Panc1 (cell line): ENCODE measurements at regions not wholly inside any gene's neighbourhood (a gene's known extent, or its start where the extent isn't known, plus 50 kb on each side); places are given as distances from the start of the nearest gene placed in this dataset.

Experiments
- ATAC-seq: fragments of 200-7000 bp; cut with Tn5 transposase; 2 replicates; pipeline ENCODE4 v1.9.1; 2020; ENCODE audit warnings: mild to moderate bottlenecking, moderate library complexity
- BruUV-seq: library from RNA; stranded (reverse); fragments of 400-500 nt; replicated peaks from 2 replicates; lab custom pipeline; 2021; lab: Mats Ljungman, UMichigan
- CTCF ChIA-PET: fragments of 300-600 bp; sonication (Branson Sonifier 250); formaldehyde crosslinking; loops from one replicate; lab custom pipeline; 2022; ENCODE audit warnings: antibody characterized with exemption; lab: Charles Lee
- POLR2A ChIA-PET: fragments of 300-600 bp; sonication (Branson Sonifier 250); formaldehyde crosslinking; loops from one replicate; lab custom pipeline; 2022; ENCODE audit warnings: antibody characterized with exemption; lab: Charles Lee
- DNase-seq: peaks from one replicate; pipeline ENCODE4 v3.0.0-alpha.2; 2010; ENCODE audit warnings: low read depth, low spot score
- H3K27ac ChIP-seq: 2 replicates; pipeline ENCODE4 v1.5.1; 2011; ENCODE audit warnings: mild to moderate bottlenecking, low read length, inconsistent platforms
- H3K27me3 ChIP-seq: fragments of 200-500 bp; sonication (Bioruptor generic); 2 replicates; pipeline ENCODE4 v1.6.0; 2014; ENCODE audit warnings: low read length, inconsistent platforms; ENCODE audit not compliant: control insufficient read depth, insufficient read depth
- H3K36me3 ChIP-seq: fragments of 200-500 bp; sonication (Bioruptor generic); 2 replicates; pipeline ENCODE4 v1.5.1; 2014; ENCODE audit warnings: inconsistent platforms, mild to moderate bottlenecking, low read length, moderate library complexity; ENCODE audit not compliant: control insufficient read depth, insufficient read depth
- H3K4me1 ChIP-seq: 2 replicates; pipeline ENCODE4 v1.5.1; 2011; ENCODE audit warnings: inconsistent platforms, mild to moderate bottlenecking, low read length, moderate library complexity; ENCODE audit not compliant: control insufficient read depth, insufficient read depth
- H3K4me3 ChIP-seq, 2 experiments: 2 replicates each; pipeline ENCODE4 v1.5.1; 2011 to 2012; ENCODE audit warnings: low read depth in 2 of 2, low read length in 2 of 2, mild to moderate bottlenecking in 2 of 2, inconsistent platforms in 1 of 2, moderate library complexity in 1 of 2
- H3K9me3 ChIP-seq: fragments of 200-500 bp; sonication (Bioruptor generic); 2 replicates; pipeline ENCODE4 v1.5.1; 2014; ENCODE audit warnings: low read depth, mild to moderate bottlenecking, inconsistent platforms, low read length, moderate library complexity; ENCODE audit not compliant: control insufficient read depth, insufficient read depth
- CTCF ChIP-seq: fragments of 450-650 bp; IDR thresholded peaks from 2 replicates; pipeline ENCODE4 v1.5.1; 2017; ENCODE audit warnings: mild to moderate bottlenecking
- POLR2AphosphoS5 ChIP-seq: IDR thresholded peaks from 2 replicates; pipeline ENCODE4 v1.6.1; 2012; ENCODE audit warnings: mild to moderate bottlenecking, low read depth, low read length, moderate library complexity
- SIN3A ChIP-seq: IDR thresholded peaks from 2 replicates; pipeline ENCODE4 v1.6.1; 2012; ENCODE audit warnings: low read depth, mild to moderate bottlenecking, low read length, moderate library complexity, borderline replicate concordance; ENCODE audit not compliant: insufficient read depth
- TCF7L2 ChIP-seq: IDR thresholded peaks from 2 replicates; pipeline ENCODE4 v1.6.1; 2011; ENCODE audit warnings: mild to moderate bottlenecking, low read depth, low read length, inconsistent platforms
- in situ Hi-C: cut with HindIII; loops from 2 replicates; pipeline ENCODE4 v1.10.0; 2016; ENCODE audit warnings: low sequenced_read_pairs, low pct_unique_long_range_greater_than_20kb
- intact Hi-C: fragments of 100-400 bp; cut with micrococcal nuclease; formaldehyde crosslinking; loops from one replicate; pipeline ENCODE4 v1.10.0; 2022; ENCODE audit not compliant: unreplicated experiment
- TF ChIP-seq, protein P1 (sequence below), 2 experiments: IDR thresholded peaks; 2 replicates each; pipeline ENCODE4 v1.6.1; 2011 to 2012; ENCODE audit warnings: low read depth in 2 of 2, control low read depth in 1 of 2, low read length in 1 of 2, mild to moderate bottlenecking in 1 of 2, moderate library complexity in 1 of 2; ENCODE audit not compliant: insufficient read depth in 1 of 2

GRCh38 chr12:61796846-61797245 is 463.4 kb upstream of the USP15 start:
- ChIA-PET CTCF (no interaction called here), POLR2A (no interaction called here)
- intact Hi-C loops (no loop called here), in situ Hi-C loops (no loop called here)
- DNase-seq (no peak), ATAC-seq (no peak)
- TF ChIP-seq SIN3A: no peak
- no peak for TF ChIP-seq CTCF
- TF ChIP-seq, protein P1, sequence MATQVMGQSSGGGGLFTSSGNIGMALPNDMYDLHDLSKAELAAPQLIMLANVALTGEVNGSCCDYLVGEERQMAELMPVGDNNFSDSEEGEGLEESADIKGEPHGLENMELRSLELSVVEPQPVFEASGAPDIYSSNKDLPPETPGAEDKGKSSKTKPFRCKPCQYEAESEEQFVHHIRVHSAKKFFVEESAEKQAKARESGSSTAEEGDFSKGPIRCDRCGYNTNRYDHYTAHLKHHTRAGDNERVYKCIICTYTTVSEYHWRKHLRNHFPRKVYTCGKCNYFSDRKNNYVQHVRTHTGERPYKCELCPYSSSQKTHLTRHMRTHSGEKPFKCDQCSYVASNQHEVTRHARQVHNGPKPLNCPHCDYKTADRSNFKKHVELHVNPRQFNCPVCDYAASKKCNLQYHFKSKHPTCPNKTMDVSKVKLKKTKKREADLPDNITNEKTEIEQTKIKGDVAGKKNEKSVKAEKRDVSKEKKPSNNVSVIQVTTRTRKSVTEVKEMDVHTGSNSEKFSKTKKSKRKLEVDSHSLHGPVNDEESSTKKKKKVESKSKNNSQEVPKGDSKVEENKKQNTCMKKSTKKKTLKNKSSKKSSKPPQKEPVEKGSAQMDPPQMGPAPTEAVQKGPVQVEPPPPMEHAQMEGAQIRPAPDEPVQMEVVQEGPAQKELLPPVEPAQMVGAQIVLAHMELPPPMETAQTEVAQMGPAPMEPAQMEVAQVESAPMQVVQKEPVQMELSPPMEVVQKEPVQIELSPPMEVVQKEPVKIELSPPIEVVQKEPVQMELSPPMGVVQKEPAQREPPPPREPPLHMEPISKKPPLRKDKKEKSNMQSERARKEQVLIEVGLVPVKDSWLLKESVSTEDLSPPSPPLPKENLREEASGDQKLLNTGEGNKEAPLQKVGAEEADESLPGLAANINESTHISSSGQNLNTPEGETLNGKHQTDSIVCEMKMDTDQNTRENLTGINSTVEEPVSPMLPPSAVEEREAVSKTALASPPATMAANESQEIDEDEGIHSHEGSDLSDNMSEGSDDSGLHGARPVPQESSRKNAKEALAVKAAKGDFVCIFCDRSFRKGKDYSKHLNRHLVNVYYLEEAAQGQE (IDR thresholded peaks at IDR 0.05; ENCODE audit: insufficient read depth in 1 of 2, low read depth in 2 of 2, low read length in 1 of 2): no peak
- Histone ChIP-seq H3K4me3 (no peak overlapping the region), H3K27me3 (no peaks in the 10 kb centered on the region), H3K27ac (no peak overlapping the region), H3K4me1 (no peaks in the 10 kb centered on the region), H3K36me3 (no peaks in the 10 kb centered on the region), H3K9me3 (no peaks in the 10 kb centered on the region)
- BruUV-seq: no TSS peak

DNA sequence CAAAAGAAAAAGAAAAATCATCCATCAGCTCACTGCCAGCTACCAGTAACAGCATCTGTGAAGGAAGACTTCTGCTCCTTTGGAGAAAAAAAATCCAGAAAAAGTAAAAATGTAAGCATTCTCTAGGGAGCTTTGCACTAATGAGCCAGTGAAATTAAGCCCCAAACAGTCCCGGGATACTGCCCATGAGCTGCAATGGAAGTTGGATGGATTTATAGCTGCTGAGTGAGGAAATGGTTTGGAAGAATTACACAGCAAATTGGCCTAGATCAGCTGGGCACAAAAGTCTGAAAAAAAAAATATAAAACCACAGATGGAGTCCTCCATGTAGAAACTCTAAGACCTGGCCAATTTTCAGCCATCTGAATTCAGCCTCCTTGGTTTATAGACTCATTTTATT is 462.9 kb upstream of the USP15 start:
- Histone ChIP-seq H3K27ac (no peak overlapping the region), H3K27me3 (no peaks in the 10 kb centered on the region), H3K9me3 (no peaks in the 10 kb centered on the region), H3K36me3 (no peaks in the 10 kb centered on the region), H3K4me3 (no peak overlapping the region), H3K4me1 (no peaks in the 10 kb centered on the region)
- ChIA-PET CTCF (no interaction called here), POLR2A (no interaction called here)
- ATAC-seq (no peak), DNase-seq (no peak)
- no TSS peak for BruUV-seq
- no peak for TF ChIP-seq TCF7L2
- TF ChIP-seq, protein P1 (IDR thresholded peaks at IDR 0.05; ENCODE audit: insufficient read depth in 1 of 2, low read depth in 2 of 2, low read length in 1 of 2): no peak
- no peak for TF ChIP-seq SIN3A
- TF ChIP-seq CTCF: no peak
- no peak for TF ChIP-seq POLR2AphosphoS5
- in situ Hi-C loops: no loop called here
- intact Hi-C loops: no loop called here
